ENCODE measurements at regions not wholly inside any gene's neighbourhood (a gene's known extent, or its start where the extent isn't known, plus 50 kb on each side); places are given as distances from the start of the nearest gene placed in this dataset.

- H3K36me3 Mint-ChIP-seq (ENCODE audit: insufficient read depth, unreplicated experiment) = peaks cover 44% of the 10 kb centered on the region
- ChIA-PET CTCF (interaction anchor here (0.6 kb wide), 1 partner anchor 1533 kb away, joined by 3 read pairs; no protein-coding TSS in a partner anchor), POLR2A (interaction anchor here (1.1 to 1.5 kb wide), 2 partner anchors 11 to 30 kb away, joined by 3 to 5 read pairs; no protein-coding TSS in a partner anchor)
- H3K9me3 Mint-ChIP-seq (ENCODE audit: unreplicated experiment) = no peaks in the 10 kb centered on the region
- peaks cover 41% of the 10 kb centered on the region for H3K4me1 Mint-ChIP-seq (ENCODE audit: insufficient read depth, unreplicated experiment)
- no peaks in the 10 kb centered on the region for H3K27me3 Mint-ChIP-seq (ENCODE audit: insufficient read depth, unreplicated experiment)
- no peak for DNase-seq (ENCODE audit: unreplicated experiment)
- BruUV-seq (replicated peaks) = no TSS peak
- H3K27ac Mint-ChIP-seq (ENCODE audit: low read depth, unreplicated experiment) = no peak overlapping the region
- intact Hi-C loops (cut with micrococcal nuclease) = no loop called here
- H3K4me3 Mint-ChIP-seq (ENCODE audit: unreplicated experiment) = no peak overlapping the region
- TF ChIP-seq CTCF (IDR thresholded peaks at IDR 0.05; ENCODE audit: unreplicated experiment) = no peak
Measured at GRCh38 chr17:72434581-72434980, 313.8 kb downstream of the SOX9 start.

GRCh38 chr17:72434991-72435618 lies 314.3 kb downstream of the SOX9 start:
- TF ChIP-seq CTCF (IDR thresholded peaks at IDR 0.05; ENCODE audit: unreplicated experiment) = no peak
- ChIA-PET CTCF (interaction anchor here (0.6 kb wide), 2 partner anchors 45 to 1533 kb away, joined by 3 read pairs; no protein-coding TSS in a partner anchor), POLR2A (interaction anchor here (0.6 to 1.5 kb wide), 3 partner anchors 11 to 507 kb away, joined by 3 to 5 read pairs (median 3); no protein-coding TSS in a partner anchor)
- intact Hi-C loops (cut with micrococcal nuclease) = no loop called here
- H3K27ac Mint-ChIP-seq (ENCODE audit: low read depth, unreplicated experiment) = no peak overlapping the region
- peaks cover 48% of the 10 kb centered on the region for H3K36me3 Mint-ChIP-seq (ENCODE audit: insufficient read depth, unreplicated experiment)
- H3K27me3 Mint-ChIP-seq (ENCODE audit: insufficient read depth, unreplicated experiment) = no peaks in the 10 kb centered on the region
- no peak overlapping the region for H3K4me3 Mint-ChIP-seq (ENCODE audit: unreplicated experiment)
- no peak for DNase-seq (ENCODE audit: unreplicated experiment)
- peaks cover 44% of the 10 kb centered on the region for H3K4me1 Mint-ChIP-seq (ENCODE audit: insufficient read depth, unreplicated experiment)
- no peaks in the 10 kb centered on the region for H3K9me3 Mint-ChIP-seq (ENCODE audit: unreplicated experiment)
- no TSS peak for BruUV-seq (replicated peaks)

- ChIA-PET POLR2A (no interaction called here), CTCF (no interaction called here)
- Mint-ChIP-seq H3K27ac (ENCODE audit: low read depth, unreplicated experiment) (no peak overlapping the region), H3K9me3 (ENCODE audit: unreplicated experiment) (no peaks in the 10 kb centered on the region), H3K4me3 (ENCODE audit: unreplicated experiment) (no peak overlapping the region), H3K4me1 (ENCODE audit: insufficient read depth, unreplicated experiment) (peaks cover 24% of the 10 kb centered on the region), H3K27me3 (ENCODE audit: insufficient read depth, unreplicated experiment) (no peaks in the 10 kb centered on the region), H3K36me3 (ENCODE audit: insufficient read depth, unreplicated experiment) (peaks cover 47% of the 10 kb centered on the region)
- TF ChIP-seq CTCF (IDR thresholded peaks at IDR 0.05; ENCODE audit: unreplicated experiment) = no peak
- intact Hi-C loops (cut with micrococcal nuclease) = no loop called here
- no peak for DNase-seq (ENCODE audit: unreplicated experiment)
- BruUV-seq (replicated peaks) = no TSS peak
Measured at GRCh38 chr17:72438783-72439182, 318.0 kb downstream of the SOX9 start.

GRCh38 chr17:72439893-72440502 lies 319.2 kb downstream of the SOX9 start:
- ChIA-PET CTCF (no interaction called here), POLR2A (no interaction called here)
- DNase-seq (ENCODE audit: unreplicated experiment) = no peak
- intact Hi-C loops (cut with micrococcal nuclease) = no loop called here
- H3K9me3 Mint-ChIP-seq (ENCODE audit: unreplicated experiment) = no peaks in the 10 kb centered on the region
- no peak for TF ChIP-seq CTCF (IDR thresholded peaks at IDR 0.05; ENCODE audit: unreplicated experiment)
- H3K36me3 Mint-ChIP-seq (ENCODE audit: insufficient read depth, unreplicated experiment) = peaks cover 53% of the 10 kb centered on the region
- no peak overlapping the region for H3K4me3 Mint-ChIP-seq (ENCODE audit: unreplicated experiment)
- no TSS peak for BruUV-seq (replicated peaks)
- no peak overlapping the region for H3K27ac Mint-ChIP-seq (ENCODE audit: low read depth, unreplicated experiment)
- H3K27me3 Mint-ChIP-seq (ENCODE audit: insufficient read depth, unreplicated experiment) = no peaks in the 10 kb centered on the region
- H3K4me1 Mint-ChIP-seq (ENCODE audit: insufficient read depth, unreplicated experiment) = peaks cover 24% of the 10 kb centered on the region
